Trophoblast cell (in vitro differentiated cells and primary cell): ENCODE measurements at regions not wholly inside any gene's neighbourhood (a gene's known extent, or its start where the extent isn't known, plus 50 kb on each side); places are given as distances from the start of the nearest gene placed in this dataset.

ENCODE experiments used
- DNase-seq, 2 donors: peaks; one replicate each; pipeline ENCODE4 v3.0.0-alpha.2; 2016
- H2AFZ ChIP-seq: 2 replicates; pipeline ENCODE4 v1.6.1; 2013; ENCODE audit warnings: low read length, moderate library complexity, mild to moderate bottlenecking; ENCODE audit not compliant: insufficient read depth, poor library complexity
- H2AK5ac ChIP-seq: 2 replicates; pipeline ENCODE4 v1.6.1; 2013; ENCODE audit warnings: mild to moderate bottlenecking, low read length
- H2BK120ac ChIP-seq: 2 replicates; pipeline ENCODE4 v1.6.1; 2013; ENCODE audit warnings: low read length, mild to moderate bottlenecking, moderate library complexity; ENCODE audit not compliant: insufficient read depth, poor library complexity
- H2BK12ac ChIP-seq: 2 replicates; pipeline ENCODE4 v1.6.1; 2013; ENCODE audit warnings: mild to moderate bottlenecking, low read length, moderate library complexity
- H2BK5ac ChIP-seq: 2 replicates; pipeline ENCODE4 v1.6.1; 2013; ENCODE audit warnings: low read length, low read depth, moderate library complexity, mild to moderate bottlenecking; ENCODE audit not compliant: poor library complexity
- H3K14ac ChIP-seq: 2 replicates; pipeline ENCODE4 v1.6.1; 2013; ENCODE audit warnings: mild to moderate bottlenecking, low read length
- H3K18ac ChIP-seq: 2 replicates; pipeline ENCODE4 v1.6.1; 2013; ENCODE audit warnings: mild to moderate bottlenecking, low read length
- H3K23ac ChIP-seq: 2 replicates; pipeline ENCODE4 v1.6.1; 2013; ENCODE audit warnings: low read length
- H3K27ac ChIP-seq: 2 replicates; pipeline ENCODE4 v1.5.1; 2013; ENCODE audit warnings: low read depth, mild to moderate bottlenecking, inconsistent platforms, low read length, moderate library complexity
- H3K27me3 ChIP-seq: 2 replicates; pipeline ENCODE4 v1.6.1; 2013; ENCODE audit warnings: inconsistent platforms, mild to moderate bottlenecking, low read length, moderate library complexity; ENCODE audit not compliant: insufficient read depth
- H3K36me3 ChIP-seq, 2 experiments: 1 replicate in 1 of 2; 2 replicates in 1 of 2; pipeline ENCODE4 v1.6.1; 2013; ENCODE audit warnings: low read length in 2 of 2, mild to moderate bottlenecking in 2 of 2, moderate library complexity in 1 of 2; ENCODE audit not compliant: insufficient read depth in 2 of 2, control insufficient read depth in 1 of 2
- H3K4ac ChIP-seq: 2 replicates; pipeline ENCODE4 v1.6.1; 2013; ENCODE audit warnings: low read depth, mild to moderate bottlenecking, low read length, moderate library complexity
- H3K4me1 ChIP-seq, 2 experiments: 1 replicate in 1 of 2; 2 replicates in 1 of 2; pipeline ENCODE4 v1.6.1; 2013; ENCODE audit warnings: low read length in 2 of 2, mild to moderate bottlenecking in 2 of 2, moderate library complexity in 1 of 2; ENCODE audit not compliant: insufficient read depth in 2 of 2, control insufficient read depth in 1 of 2
- H3K4me2 ChIP-seq: 2 replicates; pipeline ENCODE4 v1.6.1; 2013; ENCODE audit warnings: inconsistent platforms, mild to moderate bottlenecking, low read length, moderate library complexity
- H3K4me3 ChIP-seq: 2 replicates; pipeline ENCODE4 v1.5.1; 2013; ENCODE audit warnings: mild to moderate bottlenecking, low read depth, low read length, inconsistent platforms
- H3K79me1 ChIP-seq: one replicate; pipeline ENCODE4 v1.6.1; 2013; ENCODE audit warnings: low read length
- H3K79me2 ChIP-seq: 2 replicates; pipeline ENCODE4 v1.6.1; 2013; ENCODE audit warnings: low read length, mild to moderate bottlenecking; ENCODE audit not compliant: control insufficient read depth, insufficient read depth, poor library complexity
- H3K9ac ChIP-seq: 2 replicates; pipeline ENCODE4 v1.6.1; 2013; ENCODE audit warnings: mild to moderate bottlenecking, low read length
- H3K9me3 ChIP-seq: 2 replicates; pipeline ENCODE4 v1.6.1; 2013; ENCODE audit warnings: low read depth, mild to moderate bottlenecking, control low read depth, inconsistent platforms, low read length; ENCODE audit not compliant: insufficient read depth
- H4K12ac ChIP-seq: 2 replicates; pipeline ENCODE4 v1.6.1; 2013; ENCODE audit warnings: low read depth, mild to moderate bottlenecking, low read length, moderate library complexity
- H4K8ac ChIP-seq: 2 replicates; pipeline ENCODE4 v1.6.1; 2013; ENCODE audit warnings: low read depth, mild to moderate bottlenecking, low read length, moderate library complexity
- H4K91ac ChIP-seq: one replicate; pipeline ENCODE4 v1.6.1; 2013; ENCODE audit warnings: low read depth, mild to moderate bottlenecking, low read length, moderate library complexity
- WGBS: extraction: QIAGEN DNeasy Blood & Tissue Kit; methylation state at CpG from one replicate; pipeline ENCODE4 v1.1.7; 2013; ENCODE audit warnings: missing lambda C conversion rate; ENCODE audit not compliant: insufficient read length, insufficient coverage; ENCODE audit errors: extremely low coverage; 5-methylcytosine and 5-hydroxymethylcytosine counted together

DNA sequence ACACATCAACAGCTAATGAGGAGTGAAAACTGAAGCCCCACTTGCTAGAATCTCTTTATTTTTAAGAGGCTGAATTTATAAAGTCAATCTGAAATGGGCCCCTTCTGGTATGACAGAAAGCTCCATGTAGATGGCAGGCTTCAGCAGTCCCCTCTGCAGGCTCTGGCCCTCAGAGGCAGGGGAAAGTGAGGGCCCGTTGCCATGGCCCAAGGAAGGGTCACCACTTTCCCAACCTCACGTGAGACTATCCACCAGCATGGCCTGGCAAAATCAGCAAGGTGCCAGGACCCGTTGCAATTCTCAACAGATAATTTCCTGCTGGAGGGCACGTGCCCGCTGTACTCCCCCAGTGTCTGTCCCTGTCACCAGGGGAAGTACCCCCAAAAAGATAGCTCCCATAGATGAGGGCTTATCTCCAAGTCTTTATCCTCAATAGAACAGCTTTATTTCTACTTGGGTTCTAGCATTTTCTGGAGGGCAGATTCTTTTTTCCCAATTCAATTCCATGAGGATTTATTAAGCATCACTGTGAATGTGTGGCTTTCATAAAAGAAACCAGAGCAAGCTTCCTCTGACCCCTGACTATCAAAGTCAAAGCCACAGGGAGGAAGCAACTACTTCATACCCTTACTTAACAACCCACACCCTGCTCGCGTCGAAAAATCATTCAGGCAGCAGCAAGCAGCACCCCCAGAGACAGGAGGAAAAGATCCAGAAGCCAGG lies 85.4 kb upstream of the FSTL4 start:
- no peaks in the 10 kb centered on the region for H3K36me3 ChIP-seq
- H3K4me3 ChIP-seq, result no peak overlapping the region
- H3K79me2 ChIP-seq, result no peaks in the 10 kb centered on the region
- no peak overlapping the region for H2BK5ac ChIP-seq
- no peaks in the 10 kb centered on the region for H3K27me3 ChIP-seq
- no peak overlapping the region for H2AK5ac ChIP-seq
- no peak overlapping the region for H2BK12ac ChIP-seq
- no peak overlapping the region for H3K18ac ChIP-seq
- no peak overlapping the region for H2AFZ ChIP-seq
- peaks cover 3% of the 10 kb centered on the region for H3K9me3 ChIP-seq
- no peak overlapping the region for H2BK120ac ChIP-seq
- no peak overlapping the region for H4K91ac ChIP-seq
- DNase-seq, result no peak
- H3K4ac ChIP-seq, result no peak overlapping the region
- no peak overlapping the region for H4K8ac ChIP-seq
- H3K14ac ChIP-seq, result no peak overlapping the region
- no peaks in the 10 kb centered on the region for H3K4me1 ChIP-seq
- no peak overlapping the region for H3K4me2 ChIP-seq
- no peak overlapping the region for H3K23ac ChIP-seq
- no peak overlapping the region for H3K9ac ChIP-seq
- H4K12ac ChIP-seq, result no peak overlapping the region
- no CpG with 5 or more reads among the region's 8 CpGs for WGBS
- H3K79me1 ChIP-seq, result no peaks in the 10 kb centered on the region
- no peak overlapping the region for H3K27ac ChIP-seq

DNA sequence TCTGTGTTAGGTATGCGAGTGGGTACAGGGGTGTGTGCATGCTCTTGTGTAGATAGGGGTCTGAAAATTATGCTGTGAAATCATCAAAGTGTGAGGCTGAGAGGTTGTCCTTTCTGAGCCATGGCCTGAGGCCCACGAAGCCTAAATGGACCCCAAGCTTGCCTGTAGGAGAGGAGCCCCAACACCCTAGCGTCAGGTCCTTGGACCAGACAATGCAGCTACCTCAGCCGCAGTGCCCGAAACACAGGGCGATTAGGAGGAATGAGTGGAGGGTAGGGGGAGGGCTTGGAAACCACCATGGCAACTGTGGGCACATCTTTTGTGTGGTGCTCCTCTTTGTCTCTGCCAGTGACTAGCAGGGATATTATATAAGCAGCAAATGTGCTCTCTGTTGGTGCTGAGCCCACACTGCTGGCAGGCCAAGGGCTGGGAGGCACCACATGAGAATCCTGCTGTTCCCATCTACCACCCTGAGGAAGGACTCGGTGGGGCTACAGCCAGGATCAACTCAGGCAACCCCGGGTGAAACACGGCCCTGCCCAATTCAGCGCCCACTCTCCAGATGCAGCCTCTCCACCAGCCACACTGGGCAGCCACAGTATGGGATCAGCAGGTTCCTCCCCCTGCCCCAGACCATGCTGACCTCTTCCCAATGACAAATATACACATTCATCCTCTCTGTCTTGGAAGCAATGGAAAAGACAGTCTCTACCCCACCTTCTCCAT lies 84.6 kb upstream of the FSTL4 start:
- WGBS, result no CpG with 5 or more reads among the region's 10 CpGs
- H3K18ac ChIP-seq, result no peak overlapping the region
- H4K91ac ChIP-seq, result no peak overlapping the region
- no peak overlapping the region for H2AK5ac ChIP-seq
- no peak overlapping the region for H2BK5ac ChIP-seq
- no peak overlapping the region for H2AFZ ChIP-seq
- no peak for DNase-seq
- no peak overlapping the region for H4K8ac ChIP-seq
- H2BK120ac ChIP-seq, result no peak overlapping the region
- H3K27ac ChIP-seq, result no peak overlapping the region
- no peak overlapping the region for H2BK12ac ChIP-seq
- no peaks in the 10 kb centered on the region for H3K79me2 ChIP-seq
- H3K9me3 ChIP-seq, result peaks cover 3% of the 10 kb centered on the region
- H3K4ac ChIP-seq, result no peak overlapping the region
- H3K4me1 ChIP-seq, result no peaks in the 10 kb centered on the region
- no peak overlapping the region for H3K4me3 ChIP-seq
- H3K9ac ChIP-seq, result no peak overlapping the region
- H3K23ac ChIP-seq, result no peak overlapping the region
- H3K27me3 ChIP-seq, result no peaks in the 10 kb centered on the region
- H4K12ac ChIP-seq, result no peak overlapping the region
- H3K36me3 ChIP-seq, result no peaks in the 10 kb centered on the region
- no peaks in the 10 kb centered on the region for H3K79me1 ChIP-seq
- no peak overlapping the region for H3K14ac ChIP-seq
- H3K4me2 ChIP-seq, result no peak overlapping the region

DNA sequence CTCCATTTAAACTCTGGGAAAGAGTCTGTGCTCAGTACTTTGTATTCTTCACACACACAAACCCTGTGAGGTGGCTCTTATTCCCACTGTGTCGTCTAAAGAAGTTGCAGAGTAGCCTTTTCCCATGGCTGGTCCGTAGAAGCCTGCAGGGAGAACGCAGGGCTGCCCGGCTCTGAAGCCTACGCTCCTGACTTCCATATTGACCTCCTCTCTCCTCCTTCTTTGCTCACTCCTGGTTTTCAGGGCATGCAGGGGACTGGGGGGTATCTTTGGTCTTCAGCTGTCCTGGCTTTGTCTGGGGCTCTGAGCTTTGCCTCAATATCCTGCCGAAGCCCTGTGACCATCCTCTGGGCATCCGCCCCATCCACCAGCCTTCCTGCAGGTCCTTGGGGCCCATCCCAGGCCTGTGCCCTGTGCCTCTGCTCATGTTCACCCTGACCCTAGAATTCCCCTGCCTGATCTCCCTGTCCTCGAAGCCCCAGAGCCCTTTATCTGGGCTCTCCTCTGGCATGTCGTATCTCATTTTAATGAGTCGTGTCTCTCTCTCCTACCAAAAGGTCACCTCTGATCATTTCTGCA lies 83.8 kb upstream of the FSTL4 start:
- Histone ChIP-seq H3K4me1 (no peaks in the 10 kb centered on the region), H3K4me2 (no peak overlapping the region), H2BK12ac (no peak overlapping the region), H3K79me2 (no peaks in the 10 kb centered on the region), H2BK120ac (no peak overlapping the region), H3K79me1 (no peaks in the 10 kb centered on the region), H3K4ac (no peak overlapping the region), H3K36me3 (no peaks in the 10 kb centered on the region), H3K23ac (no peak overlapping the region), H3K14ac (no peak overlapping the region), H2BK5ac (no peak overlapping the region), H2AK5ac (no peak overlapping the region), H3K9me3 (peaks cover 3% of the 10 kb centered on the region), H4K91ac (no peak overlapping the region), H3K18ac (no peak overlapping the region), H3K27ac (no peak overlapping the region), H3K27me3 (no peaks in the 10 kb centered on the region), H4K8ac (no peak overlapping the region), H3K9ac (no peak overlapping the region), H2AFZ (no peak overlapping the region), H3K4me3 (no peak overlapping the region), H4K12ac (no peak overlapping the region)
- DNase-seq, result no peak
- no CpG with 5 or more reads among the region's 10 CpGs for WGBS

DNA sequence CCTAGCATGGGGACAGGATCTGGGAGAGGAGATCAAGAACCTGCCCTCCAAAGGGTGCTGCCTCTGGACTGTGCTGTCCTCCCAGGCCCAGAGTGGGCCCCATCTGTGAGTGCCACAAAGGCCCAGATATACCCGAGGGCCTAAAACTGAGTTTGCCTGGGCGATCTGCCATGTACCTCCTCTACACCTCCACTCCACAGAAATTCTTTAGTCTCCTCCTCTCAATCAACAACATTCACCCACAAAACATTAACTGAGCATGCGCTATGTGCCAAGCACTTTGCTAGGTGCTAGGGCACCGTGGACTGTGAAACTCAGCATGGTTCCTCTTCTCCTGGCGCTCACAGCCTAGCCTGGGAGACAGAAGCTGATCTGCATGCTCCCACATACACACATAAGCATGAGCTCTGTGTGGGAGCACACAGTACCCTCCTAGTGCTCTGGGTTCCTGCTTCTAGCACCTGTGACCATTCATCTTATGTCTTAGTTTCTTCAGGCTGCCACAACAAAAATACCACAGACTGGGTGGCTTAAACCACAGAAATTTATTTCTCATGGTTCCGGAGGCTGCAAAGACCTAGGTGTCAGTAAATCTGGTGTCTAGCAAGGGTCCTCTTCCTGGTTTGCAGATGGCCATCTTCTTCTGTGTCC lies 82.0 kb upstream of the FSTL4 start:
- Histone ChIP-seq H3K18ac (no peak overlapping the region), H3K27ac (no peak overlapping the region), H3K27me3 (no peaks in the 10 kb centered on the region), H3K4me1 (no peaks in the 10 kb centered on the region), H3K36me3 (no peaks in the 10 kb centered on the region), H3K4me3 (no peak overlapping the region), H3K9me3 (no peaks in the 10 kb centered on the region), H4K8ac (no peak overlapping the region), H2BK120ac (no peak overlapping the region), H3K4ac (no peak overlapping the region), H3K14ac (no peak overlapping the region), H3K79me1 (no peaks in the 10 kb centered on the region), H3K79me2 (no peaks in the 10 kb centered on the region), H2AK5ac (no peak overlapping the region), H3K4me2 (no peak overlapping the region), H4K91ac (no peak overlapping the region), H3K23ac (no peak overlapping the region), H2BK12ac (no peak overlapping the region), H3K9ac (no peak overlapping the region), H4K12ac (no peak overlapping the region), H2AFZ (no peak overlapping the region), H2BK5ac (no peak overlapping the region)
- no peak for DNase-seq
- no CpG with 5 or more reads among the region's 6 CpGs for WGBS
